Skin epidermis (tissue), 12 donors: ENCODE measurements at regions not wholly inside any gene's neighbourhood (a gene's known extent, or its start where the extent isn't known, plus 50 kb on each side); places are given as distances from the start of the nearest gene placed in this dataset.
"Not testable (repeated sequence)": the region's sequence is repeated elsewhere in the genome, so short reads cannot be mapped to it uniquely, and the experiment has no call there.

Experiments used
- H3K27ac ChIP-seq, 21 experiments: fragments of 200-600 bp; sonication (generic) in 11 of 21; one replicate each; pipeline ENCODE4 v1.5.0; 2020; ENCODE audit warnings: mild to moderate bottlenecking in 3 of 21, inconsistent platforms in 2 of 21, moderate library complexity in 2 of 21
- H3K4me3 ChIP-seq, 7 experiments: fragments of 200-600 bp; sonication (generic) in 2 of 7; one replicate each; pipeline ENCODE4 v1.5.0; 2020; ENCODE audit warnings: inconsistent platforms in 2 of 7, mild to moderate bottlenecking in 2 of 7, moderate library complexity in 1 of 7

- H3K27ac ChIP-seq, H3K4me3 ChIP-seq: not testable (repeated sequence)
Measured at GRCh38 chr4:148837571-148837970, 395.4 kb upstream of the NR3C2 start.

- Histone ChIP-seq H3K27ac (peak overlapping the region in 3 of 21 experiments; percentile 0 to 35 (median 19)), H3K4me3 (no peak overlapping the region)
Measured at GRCh38 chr4:148834804-148835631, 392.8 kb upstream of the NR3C2 start.

GRCh38 chr4:148831945-148832344, 389.7 kb upstream of the NR3C2 start:
- no peak overlapping the region for H3K27ac ChIP-seq
- H3K4me3 ChIP-seq, result no peak overlapping the region

GRCh38 chr4:148828291-148828690, 386.1 kb upstream of the NR3C2 start:
- Histone ChIP-seq H3K4me3 (no peak overlapping the region), H3K27ac (no peak overlapping the region)

GRCh38 chr4:148827781-148828180, 385.6 kb upstream of the NR3C2 start:
- no peak overlapping the region for H3K4me3 ChIP-seq
- H3K27ac ChIP-seq, result no peak overlapping the region

GRCh38 chr4:148823419-148823769, 381.2 kb upstream of the NR3C2 start:
- Histone ChIP-seq H3K4me3 (no peak overlapping the region), H3K27ac (no peak overlapping the region)

GRCh38 chr4:148822572-148823418, 380.6 kb upstream of the NR3C2 start:
- H3K4me3 ChIP-seq, result no peak overlapping the region
- H3K27ac ChIP-seq, result no peak overlapping the region

GRCh38 chr4:148814030-148814429, 371.8 kb upstream of the NR3C2 start:
- no peak overlapping the region for H3K4me3 ChIP-seq
- no peak overlapping the region for H3K27ac ChIP-seq

- Histone ChIP-seq H3K4me3 (no peak overlapping the region), H3K27ac (no peak overlapping the region)
Measured at GRCh38 chr4:148813289-148813688, 371.1 kb upstream of the NR3C2 start.

GRCh38 chr4:148812101-148812500, 369.9 kb upstream of the NR3C2 start:
- Histone ChIP-seq H3K4me3 (no peak overlapping the region), H3K27ac (no peak overlapping the region)

GRCh38 chr4:148810461-148810860, 368.2 kb upstream of the NR3C2 start:
- Histone ChIP-seq H3K4me3 (no peak overlapping the region), H3K27ac (no peak overlapping the region)

- Histone ChIP-seq H3K4me3 (no peak overlapping the region), H3K27ac (no peak overlapping the region)
Measured at GRCh38 chr4:148808416-148808815, 366.2 kb upstream of the NR3C2 start.

GRCh38 chr4:148800940-148801339, 358.7 kb upstream of the NR3C2 start:
- H3K4me3 ChIP-seq, result no peak overlapping the region
- no peak overlapping the region for H3K27ac ChIP-seq

GRCh38 chr4:148800336-148800885, 358.2 kb upstream of the NR3C2 start:
- Histone ChIP-seq H3K4me3 (no peak overlapping the region), H3K27ac (no peak overlapping the region)

- H3K27ac ChIP-seq, result no peak overlapping the region
Measured at GRCh38 chr4:148795156-148795864, 353.1 kb upstream of the NR3C2 start.

GRCh38 chr4:148793221-148793620, 351.0 kb upstream of the NR3C2 start:
- H3K4me3 ChIP-seq, result no peak overlapping the region
- H3K27ac ChIP-seq, result no peak overlapping the region

More at GRCh38 chr4:148795156-148795864, 353.1 kb upstream of the NR3C2 start:
- H3K4me3 ChIP-seq, result no peak overlapping the region

GRCh38 chr4:148790691-148791090, 348.5 kb upstream of the NR3C2 start:
- Histone ChIP-seq H3K27ac (no peak overlapping the region), H3K4me3 (no peak overlapping the region)

GRCh38 chr4:148790246-148790645, 348.0 kb upstream of the NR3C2 start:
- Histone ChIP-seq H3K27ac (no peak overlapping the region), H3K4me3 (no peak overlapping the region)

GRCh38 chr4:148787831-148788477, 345.7 kb upstream of the NR3C2 start:
- Histone ChIP-seq H3K27ac (no peak overlapping the region), H3K4me3 (no peak overlapping the region)

GRCh38 chr4:148787285-148787684, 345.1 kb upstream of the NR3C2 start:
- H3K27ac ChIP-seq, result no peak overlapping the region
- no peak overlapping the region for H3K4me3 ChIP-seq
